Heart left ventricle (tissue), 16 donors: ENCODE measurements at regions not wholly inside any gene's neighbourhood (a gene's known extent, or its start where the extent isn't known, plus 50 kb on each side); places are given as distances from the start of the nearest gene placed in this dataset.

Experiments used
- ATAC-seq, 4 donors: fragments of 200-7000 bp; cut with Tn5 transposase; one replicate each; pipeline ENCODE4 v1.9.1; 2020 to 2022; ENCODE audit warnings: moderate library complexity in 4 of 4, mild to moderate bottlenecking in 3 of 4, moderate number of reproducible peaks in 1 of 4
- DNase-seq, 5 donors: peaks; one replicate each; pipeline ENCODE4 v3.0.0-alpha.2; 2020
- H3K27ac ChIP-seq, 12 donors: fragments of 200-600 bp; sonication (generic) in 4 of 12; one replicate each; pipeline versions ENCODE4 v1.5.0 to v1.8.0; 2016 to 2022; ENCODE audit warnings: mild to moderate bottlenecking in 2 of 12
- H3K27me3 ChIP-seq, 9 donors: fragments of 200-600 bp; sonication (generic) in 2 of 9; one replicate each; pipeline versions ENCODE4 v1.5.1 to v1.8.0; 2016 to 2022; ENCODE audit warnings: mild to moderate bottlenecking in 3 of 9
- H3K36me3 ChIP-seq, 9 donors: fragments of 200-600 bp; sonication (generic) in 2 of 9; one replicate each; pipeline versions ENCODE4 v1.5.0 to v1.8.0; 2018 to 2022; ENCODE audit warnings: mild to moderate bottlenecking in 2 of 9
- H3K4me1 ChIP-seq, 12 donors: fragments of 200-600 bp; sonication (generic) in 4 of 12; one replicate each; pipeline versions ENCODE4 v1.5.0 to v1.8.0; 2016 to 2022; ENCODE audit warnings: mild to moderate bottlenecking in 3 of 12
- H3K4me3 ChIP-seq, 12 donors: fragments of 200-600 bp; sonication (generic) in 4 of 12; one replicate each; pipeline versions ENCODE4 v1.5.0 to v1.8.0; 2017 to 2022; ENCODE audit warnings: mild to moderate bottlenecking in 9 of 12, moderate library complexity in 4 of 12
- H3K9me3 ChIP-seq, 12 donors: fragments of 200-600 bp; sonication (generic) in 4 of 12; one replicate each; pipeline versions ENCODE4 v1.5.0 to v1.8.0; 2016 to 2022; ENCODE audit warnings: mild to moderate bottlenecking in 1 of 12
- POLR2A ChIP-seq, 2 donors: fragments of 450-650 bp; IDR thresholded peaks; one replicate each; pipeline ENCODE4 v1.6.1; 2017; ENCODE audit warnings: antibody characterized with exemption in 2 of 2, mild to moderate bottlenecking in 2 of 2, moderate library complexity in 2 of 2
- WGBS, 4 donors: extraction: QIAGEN DNeasy Blood & Tissue Kit in 2 of 4; methylation state at CpG; one replicate each; pipeline versions ENCODE4 v1.1.5 to v1.1.7; 2013 to 2018; 5-methylcytosine and 5-hydroxymethylcytosine counted together
- intact Hi-C, 10 donors: fragments of 100-400 bp; cut with DNase I; formaldehyde crosslinking; loops; one replicate each; pipeline versions ENCODE4 v1.11.1 to v1.14.2; 2022
- TF ChIP-seq, protein P1 (sequence below), 12 donors: fragments of 200-600 bp; sonication (generic) in 4 of 12; IDR thresholded peaks; one replicate each; pipeline versions ENCODE4 v1.5.0 to v1.8.0; 2018 to 2022; ENCODE audit warnings: antibody characterized with exemption in 12 of 12, mild to moderate bottlenecking in 5 of 12
- donor health status: ischemic (EF 13 %, LVEDD 7.1; RV severe dilation, severe dysfunction).
- donor health status: healthy with polysubstance abuse.
- donor health status: DM: no; HTN: yes; CAD: no.
- donor health status: DM: no; HTN: no; CAD: no.
- donor health status: ischemic (EF 25% LVEDD 6.9; RV normal size, moderate dysfunction).
- donor health status: ischemic (EF 25% LVEDD 5.7; RV mildly dilated, moderate dysfunction).
- donor health status: healthy.
- donor health status: DM: yes; HTN: yes; CAD: no.
- donor health status: ischemic (EF 35%, LVEDD 5.7; RV mildly dilated, moderate dysfunction).
- donor health status: nonischemic (EF 11% LVEDD 7.7; RV severe dilation, severe dysfunction).
- donor health status: DM: yes; HTN: yes; CAD: no.
- donor health status: PGD.
- donor health status: ischemic (EF 29% LVEDD 5.4; RV normal size, mild dysfunction).
- donor health status: nonischemic (EF 23%, LVEDD 6.1; RV moderate dilation, normal function).

DNA sequence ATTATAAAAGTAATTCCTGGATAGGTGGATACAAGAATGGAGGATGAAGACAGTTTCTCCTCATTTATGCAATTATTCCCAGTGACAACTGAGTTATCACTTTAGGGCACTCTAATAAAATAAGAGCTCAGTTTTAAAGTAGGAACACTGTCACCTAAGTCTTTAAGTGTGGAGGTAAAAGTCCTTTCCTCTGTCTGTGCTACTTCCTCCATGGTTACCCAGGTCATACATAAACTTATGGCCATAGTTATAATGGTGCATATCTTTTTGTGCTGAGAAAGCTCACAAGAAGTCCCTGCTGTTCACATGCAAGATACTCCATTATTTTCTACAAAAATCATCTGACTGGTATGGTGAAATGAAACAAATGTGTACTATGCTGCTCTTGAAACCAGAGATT, 1093.6 kb downstream of the IGSF11 start:
- no peaks in the 10 kb centered on the region for H3K36me3 ChIP-seq
- H3K4me3 ChIP-seq: no peak overlapping the region
- H3K27me3 ChIP-seq: no peaks in the 10 kb centered on the region
- H3K9me3 ChIP-seq: peaks cover 0 to 5% (median 0%) of the 10 kb centered on the region in 12 donors
- no peak for ATAC-seq
- H3K27ac ChIP-seq: no peak overlapping the region
- no peaks in the 10 kb centered on the region for H3K4me1 ChIP-seq
- no peak for TF ChIP-seq POLR2A (IDR thresholded peaks at IDR 0.05)
- TF ChIP-seq, protein P1, sequence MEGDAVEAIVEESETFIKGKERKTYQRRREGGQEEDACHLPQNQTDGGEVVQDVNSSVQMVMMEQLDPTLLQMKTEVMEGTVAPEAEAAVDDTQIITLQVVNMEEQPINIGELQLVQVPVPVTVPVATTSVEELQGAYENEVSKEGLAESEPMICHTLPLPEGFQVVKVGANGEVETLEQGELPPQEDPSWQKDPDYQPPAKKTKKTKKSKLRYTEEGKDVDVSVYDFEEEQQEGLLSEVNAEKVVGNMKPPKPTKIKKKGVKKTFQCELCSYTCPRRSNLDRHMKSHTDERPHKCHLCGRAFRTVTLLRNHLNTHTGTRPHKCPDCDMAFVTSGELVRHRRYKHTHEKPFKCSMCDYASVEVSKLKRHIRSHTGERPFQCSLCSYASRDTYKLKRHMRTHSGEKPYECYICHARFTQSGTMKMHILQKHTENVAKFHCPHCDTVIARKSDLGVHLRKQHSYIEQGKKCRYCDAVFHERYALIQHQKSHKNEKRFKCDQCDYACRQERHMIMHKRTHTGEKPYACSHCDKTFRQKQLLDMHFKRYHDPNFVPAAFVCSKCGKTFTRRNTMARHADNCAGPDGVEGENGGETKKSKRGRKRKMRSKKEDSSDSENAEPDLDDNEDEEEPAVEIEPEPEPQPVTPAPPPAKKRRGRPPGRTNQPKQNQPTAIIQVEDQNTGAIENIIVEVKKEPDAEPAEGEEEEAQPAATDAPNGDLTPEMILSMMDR (IDR thresholded peaks at IDR 0.05): no peak
- DNase-seq: no peak
- intact Hi-C loops: no loop called here

DNA sequence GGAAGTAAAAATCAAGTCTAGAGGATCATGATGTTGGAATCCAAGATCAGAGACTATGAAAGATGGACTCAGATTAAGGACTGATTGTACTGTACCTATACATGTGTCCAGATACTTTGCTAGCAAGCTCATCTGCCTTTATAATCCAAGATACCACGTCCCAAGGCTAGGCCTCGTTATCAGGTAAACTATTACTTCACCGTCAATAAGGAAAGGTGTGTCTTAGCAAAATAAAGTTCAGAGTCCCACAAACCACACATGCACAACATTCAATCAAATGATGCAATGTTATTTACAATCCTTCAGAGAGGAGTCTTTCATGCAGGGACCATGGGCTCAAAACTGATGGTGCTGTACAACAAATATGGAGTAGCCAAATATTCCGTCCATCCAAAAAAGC, 1092.9 kb downstream of the IGSF11 start:
- intact Hi-C loops: no loop called here
- H3K36me3 ChIP-seq: no peaks in the 10 kb centered on the region
- H3K4me1 ChIP-seq: no peaks in the 10 kb centered on the region
- no peaks in the 10 kb centered on the region for H3K27me3 ChIP-seq
- H3K9me3 ChIP-seq: peaks cover 0 to 5% (median 0%) of the 10 kb centered on the region in 12 donors
- TF ChIP-seq, protein P1 (IDR thresholded peaks at IDR 0.05): no peak
- TF ChIP-seq POLR2A (IDR thresholded peaks at IDR 0.05): no peak
- ATAC-seq (no peak), DNase-seq (no peak)
- 80 to 88% (median 86%) methylated on average over 4 of the region's 4 CpGs for WGBS, 4 donors
- no peak overlapping the region for H3K4me3 ChIP-seq
- H3K27ac ChIP-seq: no peak overlapping the region

DNA sequence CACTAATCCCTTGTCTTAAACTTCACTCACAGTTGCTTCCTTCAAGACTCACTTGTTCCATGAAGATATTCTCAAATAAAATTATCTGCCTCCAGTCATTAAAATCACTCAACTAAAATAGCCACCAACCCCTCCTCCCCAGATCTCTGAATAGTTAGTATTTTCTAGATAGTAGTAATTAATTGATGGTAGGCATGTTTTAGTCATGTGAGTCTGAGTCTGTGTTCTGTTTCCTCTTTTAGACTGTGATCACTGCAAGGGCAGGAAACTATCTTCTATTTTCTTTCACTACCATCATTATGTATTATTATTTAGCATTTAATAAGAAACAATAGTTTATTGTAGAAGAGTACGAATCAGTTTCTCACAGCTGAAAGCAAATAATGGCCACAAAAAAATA, 1080.5 kb downstream of the IGSF11 start:
- no peaks in the 10 kb centered on the region for H3K36me3 ChIP-seq
- intact Hi-C loops: no loop called here
- no peaks in the 10 kb centered on the region for H3K9me3 ChIP-seq
- no peak for ATAC-seq
- no peaks in the 10 kb centered on the region for H3K27me3 ChIP-seq
- no peaks in the 10 kb centered on the region for H3K4me1 ChIP-seq
- TF ChIP-seq POLR2A (IDR thresholded peaks at IDR 0.05): no peak
- TF ChIP-seq, protein P1 (IDR thresholded peaks at IDR 0.05): no peak
- WGBS, 4 donors: 63 to 85% (median 69%) methylated on average over 1 of the region's 1 CpG
- no peak overlapping the region for H3K27ac ChIP-seq
- no peak for DNase-seq
- H3K4me3 ChIP-seq: no peak overlapping the region

DNA sequence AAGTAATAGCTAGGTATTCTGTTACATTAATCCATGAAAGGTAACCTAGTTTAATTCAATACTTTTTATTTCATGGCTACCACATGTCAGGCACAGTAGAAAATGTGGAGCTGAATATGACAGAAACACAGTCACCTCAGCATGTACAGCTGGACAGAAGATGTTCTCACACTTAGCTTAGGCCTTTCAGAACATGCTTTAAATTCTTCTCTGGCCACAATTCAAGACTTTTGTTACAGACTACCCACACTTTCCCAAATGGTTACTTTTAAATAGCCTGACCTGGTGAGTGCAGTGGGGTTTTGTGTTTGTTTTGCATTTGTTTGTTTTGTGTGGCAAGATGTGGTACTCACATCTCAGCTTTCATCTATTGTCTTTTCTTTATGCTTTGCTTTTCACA, 1079.5 kb downstream of the IGSF11 start:
- ATAC-seq: no peak
- Histone ChIP-seq H3K9me3 (no peaks in the 10 kb centered on the region), H3K27me3 (no peaks in the 10 kb centered on the region), H3K36me3 (no peaks in the 10 kb centered on the region), H3K27ac (no peak overlapping the region), H3K4me1 (no peaks in the 10 kb centered on the region), H3K4me3 (no peak overlapping the region)
- intact Hi-C loops: no loop called here
- TF ChIP-seq, protein P1 (IDR thresholded peaks at IDR 0.05): no peak
- no peak for TF ChIP-seq POLR2A (IDR thresholded peaks at IDR 0.05)
- DNase-seq: no peak
